ENCODE measurements at regions not wholly inside any gene's neighbourhood (a gene's known extent, or its start where the extent isn't known, plus 50 kb on each side); places are given as distances from the start of the nearest gene placed in this dataset.

DNA sequence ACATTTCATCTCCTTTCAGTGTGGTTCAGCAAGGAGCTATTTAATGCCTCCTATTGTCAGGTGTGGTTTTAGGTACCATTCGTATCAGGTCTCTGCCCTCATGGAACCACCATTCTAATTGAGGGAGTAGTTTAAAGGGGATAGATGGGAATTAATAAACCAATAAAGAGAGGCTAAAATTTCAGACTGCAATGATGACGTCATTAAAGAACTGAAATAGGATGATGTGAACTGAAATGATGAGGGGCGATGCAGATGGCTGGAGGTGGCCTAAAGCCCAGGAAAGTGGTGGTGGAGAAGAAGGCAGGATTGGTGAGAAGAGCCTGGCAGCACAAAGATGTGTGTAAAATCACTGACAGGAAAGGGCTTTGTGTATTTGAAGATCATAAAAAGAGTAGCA, 148.9 kb upstream of the RBFOX1 start:
- no peak for DNase-seq

DNA sequence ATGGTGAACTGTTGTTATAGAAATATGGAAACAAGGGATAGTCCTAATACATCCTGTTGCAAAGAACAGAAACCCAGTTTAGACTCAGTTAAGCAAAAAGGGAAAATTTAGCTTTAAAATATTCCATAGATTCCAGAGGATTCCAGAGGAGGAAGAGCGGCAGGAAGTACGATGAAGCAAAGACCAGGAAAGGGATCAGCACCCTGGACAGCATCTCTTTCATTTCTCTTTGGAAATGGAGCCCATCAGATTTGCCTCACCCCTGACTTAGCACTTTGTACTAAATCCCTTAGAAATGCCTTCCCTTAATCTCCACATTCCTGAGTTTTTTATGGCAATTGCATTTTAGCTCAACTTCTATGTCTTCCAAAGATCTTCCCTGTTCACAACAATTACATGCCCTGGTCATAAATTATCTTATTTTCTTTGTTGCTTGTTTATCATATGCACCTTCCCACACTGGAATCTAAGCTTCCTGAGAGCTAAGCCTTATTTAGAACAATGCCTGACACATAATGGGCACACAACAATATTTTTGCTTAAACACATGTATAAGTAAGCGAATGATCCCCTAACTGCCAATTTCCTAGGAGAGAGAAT, 150.0 kb upstream of the RBFOX1 start:
- DNase-seq: no peak

DNA sequence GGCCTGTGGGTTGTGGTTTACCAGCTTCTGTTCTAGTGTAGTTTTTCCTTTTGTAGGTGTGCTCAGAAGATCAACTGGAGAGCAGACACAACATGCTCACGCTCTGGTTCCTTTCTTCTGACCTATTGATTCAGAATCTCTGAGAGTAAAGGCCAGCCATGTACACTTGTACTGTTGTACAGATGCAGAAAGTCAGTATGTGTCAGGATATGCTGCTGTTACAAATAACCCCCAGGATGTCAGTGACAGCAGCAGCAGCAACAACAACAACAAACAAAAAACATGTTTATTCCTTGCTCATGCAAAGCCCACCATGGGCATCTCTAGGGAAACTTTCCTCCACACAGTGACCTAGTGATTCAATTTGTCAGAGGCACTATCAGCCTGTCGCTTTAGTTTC, 154.8 kb upstream of the RBFOX1 start:
- DNase-seq: no peak

DNA sequence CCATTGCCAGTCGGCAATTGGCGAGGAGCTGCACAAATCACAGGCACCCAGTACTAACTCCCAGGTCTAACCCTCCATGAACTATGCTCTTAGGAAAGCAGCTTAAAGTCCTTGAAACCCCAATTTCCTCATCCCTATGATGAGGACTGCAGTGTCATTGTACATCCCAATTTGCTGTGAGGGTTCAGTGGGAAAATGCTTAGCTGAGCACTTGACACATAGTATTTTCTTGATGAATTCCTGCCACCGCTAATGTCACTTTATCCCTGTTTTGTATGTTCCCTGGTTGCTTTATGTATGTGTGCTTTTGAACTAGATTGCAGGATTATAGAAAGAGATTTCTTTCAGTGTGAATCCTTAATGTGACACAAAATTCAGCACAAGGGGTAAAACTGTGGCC, 161.5 kb upstream of the RBFOX1 start:
- DNase-seq: no peak

DNA sequence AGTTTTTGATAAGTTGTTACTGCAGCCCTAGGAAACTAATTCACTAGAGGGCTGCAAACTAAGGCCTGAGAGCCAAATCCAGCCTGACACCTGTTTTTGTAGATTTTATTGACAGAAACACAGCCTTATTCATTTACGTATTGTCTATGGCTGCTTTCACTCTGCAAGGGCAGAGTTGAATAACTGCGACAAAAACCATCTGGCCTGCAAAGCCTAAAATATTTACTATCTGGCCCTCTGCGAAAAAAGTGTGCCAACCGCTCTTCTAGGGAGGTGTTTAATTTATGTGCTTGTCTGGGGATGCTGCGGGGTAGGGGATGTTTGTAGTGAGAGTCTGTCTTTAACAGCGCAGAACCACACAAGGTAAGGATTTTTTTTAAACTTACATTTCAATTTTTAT, 165.0 kb upstream of the RBFOX1 start:
- DNase-seq: no peak

DNA sequence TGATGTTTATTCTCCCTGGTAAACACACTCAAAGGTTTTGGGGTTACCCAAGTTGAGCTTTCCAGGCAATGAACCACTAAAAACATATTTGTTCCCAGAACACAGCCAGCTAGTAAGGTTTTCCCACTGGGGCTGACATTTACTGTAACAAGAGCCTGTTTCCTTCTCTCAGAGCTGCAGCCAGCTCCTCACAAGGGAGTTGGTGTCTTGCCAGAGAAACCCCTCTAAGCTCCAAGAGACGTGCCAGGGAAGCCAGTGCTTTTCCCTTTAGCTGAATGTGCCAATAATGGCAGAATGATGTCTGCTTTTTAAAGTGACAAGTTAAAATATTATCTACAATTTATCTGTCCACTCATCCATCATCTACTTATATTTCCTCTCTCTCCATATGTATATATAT, 170.8 kb upstream of the RBFOX1 start:
- DNase-seq: no peak

DNA sequence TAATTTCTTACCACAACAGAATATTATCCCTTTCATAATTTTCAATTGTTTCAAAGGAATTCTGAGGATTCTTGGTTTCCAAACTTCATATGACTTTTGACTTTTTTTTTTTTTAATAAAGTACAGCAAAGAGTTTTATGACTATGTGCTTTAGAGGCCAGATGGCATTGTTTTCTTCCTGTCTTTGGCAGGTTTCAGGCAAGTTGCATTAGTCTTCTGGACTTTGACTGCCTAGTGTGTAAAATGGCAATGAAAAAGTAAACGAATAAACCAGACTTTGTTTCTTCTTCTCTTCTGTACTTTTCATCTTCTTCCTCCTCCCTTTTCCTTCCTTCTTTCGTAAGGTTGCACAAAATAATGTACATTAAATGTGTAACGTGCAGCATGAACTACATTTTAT, 172.6 kb upstream of the RBFOX1 start:
- DNase-seq: no peak

DNA sequence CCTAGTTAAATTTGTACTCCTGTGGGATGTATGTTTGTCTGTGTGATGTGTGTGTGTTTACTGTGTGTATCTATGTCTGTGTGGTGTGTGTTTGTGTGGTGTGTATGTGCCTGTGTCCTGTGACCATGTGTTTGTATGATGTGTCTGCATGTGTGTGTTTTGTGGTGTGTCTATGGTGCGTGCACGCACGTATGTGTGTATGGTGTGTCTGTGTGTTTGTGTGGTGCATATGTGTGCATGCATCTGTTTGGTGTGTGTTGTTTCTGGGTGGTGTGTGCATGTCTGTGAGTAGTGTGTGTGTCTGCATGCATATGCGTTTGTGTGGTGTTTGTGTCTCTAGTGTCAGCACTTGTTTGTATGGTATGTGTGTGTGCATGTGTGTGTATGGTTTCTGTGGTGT, 174.2 kb upstream of the RBFOX1 start:
- no peak for DNase-seq

DNA sequence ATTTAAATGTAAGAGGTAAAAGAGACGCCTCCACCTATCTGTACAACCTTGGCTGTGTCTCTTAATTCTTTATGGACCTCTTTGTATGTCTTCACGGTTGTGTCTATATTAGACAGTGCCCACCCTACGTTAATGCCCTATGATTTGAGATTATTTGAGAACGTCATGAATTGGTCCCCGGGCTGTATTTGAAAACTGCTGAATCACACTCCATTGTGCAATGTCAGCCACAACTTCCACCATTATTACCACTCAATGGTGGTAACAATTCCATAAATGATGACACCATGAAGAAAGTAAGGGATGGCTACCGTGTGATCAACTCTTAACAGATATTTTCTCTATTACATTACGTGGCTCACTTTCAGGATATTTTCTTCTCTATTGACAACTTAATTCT, 182.4 kb upstream of the RBFOX1 start:
- no peak for DNase-seq

DNA sequence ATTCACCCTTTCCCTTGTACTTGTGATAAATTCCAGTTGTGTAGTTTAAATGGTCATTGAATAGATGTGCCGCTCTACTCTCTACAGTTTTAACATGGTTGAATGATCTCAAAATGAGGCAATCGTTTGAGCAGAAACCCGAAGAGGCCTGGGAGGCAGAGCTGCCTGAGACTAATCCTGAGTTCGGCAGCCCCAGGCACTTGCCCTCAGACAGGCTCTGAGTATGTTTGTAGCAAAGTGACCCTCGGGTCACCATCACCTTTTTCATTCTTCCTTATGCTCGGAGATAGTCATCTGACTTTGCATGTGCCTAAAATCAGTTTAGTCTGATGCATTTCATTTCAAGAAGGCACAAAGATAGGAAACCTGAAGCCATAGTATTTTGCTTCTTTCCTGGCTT, 184.0 kb upstream of the RBFOX1 start:
- DNase-seq: no peak

DNA sequence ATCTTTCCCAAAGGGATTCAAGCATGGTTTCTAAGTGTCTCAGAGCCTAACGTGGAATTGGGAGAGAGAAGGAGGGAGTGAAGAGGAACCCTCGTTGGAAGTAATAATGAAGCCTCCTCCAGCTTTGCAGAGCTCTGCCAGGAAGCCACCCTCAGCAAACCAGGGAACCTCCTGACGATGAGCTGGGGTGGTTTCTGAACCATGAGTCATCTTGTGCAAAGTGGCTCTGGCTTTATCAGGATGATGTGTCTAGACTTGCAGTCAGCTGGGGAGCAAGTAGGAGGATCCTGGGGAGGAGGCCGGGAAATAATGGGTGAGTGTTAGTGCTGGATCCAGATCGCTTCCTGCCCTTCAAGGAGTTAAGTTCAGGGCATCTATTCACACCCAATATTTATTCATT, 191.7 kb upstream of the RBFOX1 start:
- no peak for DNase-seq

DNA sequence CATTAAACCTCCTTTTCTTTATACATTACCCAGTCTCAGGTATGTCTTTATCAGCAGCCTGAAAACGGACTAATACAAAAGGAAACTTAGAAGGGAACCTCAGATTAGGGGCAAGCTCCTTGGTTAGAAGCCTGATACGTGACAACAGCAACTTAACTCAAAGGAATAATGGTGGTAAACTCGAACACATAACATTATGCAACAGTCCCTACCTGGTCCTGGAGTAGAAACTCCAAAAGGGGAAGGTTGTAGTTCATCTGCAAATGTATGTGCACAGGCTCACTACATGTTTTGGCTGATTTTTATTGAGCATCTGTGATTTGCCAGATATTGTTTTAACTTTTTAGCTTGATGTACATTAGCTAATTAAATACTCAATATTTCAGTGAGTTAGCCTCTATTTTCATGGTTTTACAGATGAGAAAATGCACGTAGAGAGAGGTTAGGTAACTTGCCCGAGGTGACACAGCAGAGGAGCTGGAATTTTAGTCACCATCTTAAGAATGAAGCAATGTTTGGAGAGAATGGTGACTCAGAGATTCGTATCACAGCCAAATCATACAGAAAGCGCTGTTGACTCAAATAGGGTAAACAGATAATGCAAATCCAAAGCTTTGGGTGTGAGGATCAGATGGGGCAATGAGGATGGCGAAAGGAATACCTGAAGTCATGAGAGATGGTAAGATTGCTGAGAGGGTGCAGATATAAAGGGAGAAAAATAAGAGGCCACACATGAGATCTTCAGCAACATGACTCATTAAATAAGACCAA, 194.9 kb upstream of the RBFOX1 start:
- DNase-seq: no peak

DNA sequence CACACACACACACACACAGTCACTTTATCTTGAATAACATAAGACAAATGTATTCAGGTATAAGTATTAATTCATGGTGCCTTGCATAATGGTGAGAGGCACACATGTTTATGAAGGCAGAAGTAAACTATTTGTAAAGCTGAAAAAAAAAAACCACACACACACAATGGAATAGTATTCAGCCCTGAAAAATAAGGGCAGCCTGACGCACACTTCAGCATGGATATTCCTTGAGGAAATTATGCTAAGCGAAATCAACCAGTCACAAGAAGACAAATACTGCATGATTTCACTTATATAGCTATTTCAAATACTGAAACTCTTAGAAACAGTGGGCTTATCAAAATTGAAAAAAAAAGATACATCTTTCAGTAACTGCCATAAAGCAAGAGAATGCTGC, 200.2 kb upstream of the RBFOX1 start:
- no peak for DNase-seq

DNA sequence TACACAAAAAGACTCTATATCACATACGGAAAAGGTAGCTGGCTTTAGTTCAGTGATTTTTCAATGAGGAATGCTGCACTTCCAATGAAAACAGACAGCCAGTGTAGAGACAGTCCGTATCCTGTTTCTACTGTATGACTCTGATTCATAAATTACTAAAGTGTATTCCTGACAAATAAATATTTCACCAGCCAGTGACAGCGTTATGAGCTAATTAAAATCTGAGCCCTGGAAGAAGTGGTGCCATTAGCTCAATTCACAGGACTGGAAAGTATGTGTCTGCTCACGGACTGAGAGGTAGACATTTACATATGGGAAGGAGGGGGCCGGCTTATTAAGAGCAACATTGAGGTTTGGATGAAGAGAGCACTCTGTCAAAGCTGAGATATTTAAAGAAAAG, 207.9 kb upstream of the RBFOX1 start:
- DNase-seq: no peak

DNA sequence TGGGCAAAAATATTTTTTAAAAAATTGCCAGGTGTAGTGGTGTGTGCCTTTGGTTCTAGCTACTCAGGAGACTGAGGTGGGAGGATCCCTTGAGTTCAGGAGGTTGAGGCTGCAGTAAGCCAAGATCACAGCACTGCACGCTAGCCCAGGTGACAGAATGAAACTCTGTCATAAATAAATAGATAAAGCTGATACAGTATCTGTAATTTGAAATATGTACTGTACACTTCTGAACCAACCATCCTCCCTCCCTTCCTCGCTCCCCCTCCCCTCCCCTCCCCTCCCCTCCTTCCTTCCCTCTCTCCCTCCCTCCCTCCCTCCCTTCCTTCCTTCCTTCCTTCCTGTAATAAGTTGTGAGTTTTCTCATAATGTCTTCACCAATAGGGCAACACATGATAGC, 208.4 kb upstream of the RBFOX1 start:
- DNase-seq: no peak

DNA sequence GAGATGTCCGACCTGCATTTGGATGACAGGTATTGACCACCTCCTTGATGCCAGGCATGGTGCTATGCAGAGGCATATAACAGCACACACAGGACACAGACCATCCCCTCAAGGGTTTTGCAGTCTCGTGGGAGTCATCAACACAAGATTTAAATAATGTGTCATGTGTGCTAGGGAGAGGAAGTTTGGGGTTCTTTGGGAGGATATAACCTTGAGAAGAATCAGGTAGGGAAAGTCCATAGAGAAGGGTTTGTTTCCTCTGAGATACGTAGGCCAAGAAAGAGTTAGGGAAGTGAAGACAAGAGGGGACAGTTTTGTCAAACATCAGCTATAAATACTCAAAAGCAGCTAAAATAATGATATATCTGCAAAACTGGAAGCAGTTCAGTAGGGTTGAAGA, 215.9 kb upstream of the RBFOX1 start:
- no peak for DNase-seq

DNA sequence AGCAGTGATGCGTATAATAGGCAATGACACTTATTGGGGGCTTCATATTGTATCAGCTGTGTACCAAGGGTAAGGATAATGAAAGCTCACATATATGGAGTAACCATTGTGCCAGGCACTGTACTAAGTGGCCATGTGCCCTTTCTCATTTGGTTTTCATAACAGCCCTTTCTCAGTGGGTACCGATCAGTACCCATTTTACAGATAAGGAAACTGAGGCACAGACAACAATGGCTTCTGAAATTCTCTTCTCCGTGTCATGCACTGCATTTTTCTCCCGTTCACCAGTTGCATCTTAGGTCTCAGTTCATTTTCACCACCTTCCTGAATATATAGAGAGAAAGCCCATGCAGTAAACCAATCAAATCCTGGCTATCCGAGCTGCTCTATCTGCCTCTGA, 216.7 kb upstream of the RBFOX1 start:
- DNase-seq: no peak

DNA sequence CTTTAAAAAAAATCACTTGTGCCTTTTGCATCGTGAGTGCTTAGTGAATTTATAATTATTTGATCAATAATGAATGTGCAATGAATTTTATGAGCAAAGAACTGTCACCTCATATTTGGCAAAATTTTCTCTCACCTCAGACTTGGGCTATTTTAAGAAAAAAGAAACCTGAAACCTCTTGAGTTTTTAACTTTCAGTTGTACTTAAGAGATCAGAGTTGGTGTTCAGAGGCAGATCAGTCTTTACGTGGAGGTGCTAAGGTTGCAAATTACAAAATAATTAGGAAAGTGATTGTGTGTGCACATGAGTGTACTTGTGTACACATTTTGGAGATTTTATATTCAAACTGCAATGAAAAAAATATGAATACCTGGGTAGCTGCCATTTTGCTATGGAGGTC, 218.7 kb upstream of the RBFOX1 start:
- DNase-seq: no peak

DNA sequence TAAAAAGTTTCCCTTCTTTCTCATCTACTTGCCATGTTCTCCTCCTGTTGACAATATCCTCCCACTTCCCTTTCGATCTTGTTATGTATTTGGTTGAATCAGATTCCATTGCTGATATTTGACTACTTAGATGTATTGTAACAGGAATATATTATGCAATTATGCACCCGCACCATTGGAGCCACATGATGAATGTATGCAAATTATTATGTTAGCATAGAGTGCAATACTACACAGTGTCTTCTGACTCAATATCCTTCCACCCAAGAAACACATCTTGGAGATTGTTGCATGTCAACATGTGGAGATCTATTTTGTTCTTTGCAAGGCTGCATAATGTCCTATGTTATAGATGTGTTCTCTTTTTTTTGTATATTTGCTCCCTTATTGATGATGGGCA, 219.2 kb upstream of the RBFOX1 start:
- no peak for DNase-seq

DNA sequence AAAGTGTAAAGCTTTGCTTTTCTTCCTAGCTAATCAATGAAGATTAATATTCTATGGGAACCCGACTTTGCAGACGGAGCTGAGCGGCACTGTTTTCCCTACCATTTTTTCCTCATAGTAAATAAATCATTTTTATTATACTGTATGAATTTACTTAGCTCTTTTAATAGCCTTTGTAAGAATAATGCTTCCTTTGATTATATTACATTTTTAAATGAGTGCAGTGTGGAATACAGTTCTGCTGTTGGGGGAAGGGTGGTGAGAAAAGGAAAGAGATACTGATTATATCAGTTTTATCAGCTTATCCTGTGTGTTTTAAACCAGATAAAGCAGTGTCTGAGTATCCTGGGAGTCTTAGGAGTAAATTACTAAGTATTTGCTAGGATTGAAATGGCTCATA, 221.4 kb upstream of the RBFOX1 start:
- no peak for DNase-seq

DNA sequence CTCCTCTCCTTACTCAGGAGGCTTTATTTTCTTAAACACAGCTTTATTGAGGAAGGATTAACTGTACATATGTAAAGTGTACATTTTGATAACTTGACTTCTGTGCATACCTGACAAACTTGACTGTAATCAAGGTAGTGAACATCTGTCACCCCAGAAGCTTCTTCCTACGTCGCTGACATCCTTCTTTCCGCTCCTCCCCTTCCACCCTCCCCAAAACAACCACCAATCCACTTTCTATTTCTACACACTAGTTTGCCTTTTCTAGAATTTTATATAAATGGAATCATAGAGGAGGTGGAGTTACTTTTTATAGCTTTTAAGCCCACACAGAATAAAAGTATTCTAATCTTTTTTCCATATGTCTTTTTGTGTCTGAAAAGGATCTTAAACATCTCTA, 225.2 kb upstream of the RBFOX1 start:
- no peak for DNase-seq

DNA sequence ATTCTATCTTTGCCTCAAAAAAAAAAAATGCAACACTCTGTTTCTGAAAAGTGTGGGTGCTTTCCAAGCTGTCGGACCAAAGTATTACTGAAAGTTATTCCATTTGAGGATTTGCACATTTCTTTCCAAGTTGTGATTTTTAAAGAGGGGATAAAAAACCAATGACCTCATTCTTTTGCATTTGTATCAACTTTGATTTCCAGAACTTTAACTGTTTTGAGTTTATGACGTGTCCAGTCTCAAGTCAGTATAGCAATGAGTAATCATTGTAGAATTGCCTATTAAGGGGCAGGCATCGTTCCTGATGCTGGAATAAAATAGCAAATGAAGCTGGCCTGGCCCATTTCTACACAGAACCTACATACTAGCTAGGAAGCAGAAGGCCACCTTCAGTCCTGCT, 229.6 kb upstream of the RBFOX1 start:
- no peak for DNase-seq

DNA sequence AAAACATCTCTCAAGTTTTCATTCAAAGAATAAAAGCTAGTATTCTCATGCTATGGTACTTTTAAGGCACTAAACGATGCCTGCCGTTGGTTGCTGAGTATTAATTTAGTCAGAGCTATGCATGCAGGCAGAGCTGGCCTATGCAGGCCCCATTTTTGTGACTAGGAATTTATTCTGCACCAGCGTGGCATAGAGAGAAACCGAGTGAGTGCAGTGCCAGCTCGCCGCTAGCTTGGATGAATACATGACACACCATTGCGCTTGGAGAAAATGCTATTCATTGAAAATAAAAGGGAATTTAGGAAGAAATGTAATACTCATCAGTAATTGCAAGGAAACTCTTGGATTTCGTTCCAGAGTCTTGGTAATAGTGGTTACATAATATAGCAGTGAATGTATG, 231.6 kb upstream of the RBFOX1 start:
- no peak for DNase-seq

DNA sequence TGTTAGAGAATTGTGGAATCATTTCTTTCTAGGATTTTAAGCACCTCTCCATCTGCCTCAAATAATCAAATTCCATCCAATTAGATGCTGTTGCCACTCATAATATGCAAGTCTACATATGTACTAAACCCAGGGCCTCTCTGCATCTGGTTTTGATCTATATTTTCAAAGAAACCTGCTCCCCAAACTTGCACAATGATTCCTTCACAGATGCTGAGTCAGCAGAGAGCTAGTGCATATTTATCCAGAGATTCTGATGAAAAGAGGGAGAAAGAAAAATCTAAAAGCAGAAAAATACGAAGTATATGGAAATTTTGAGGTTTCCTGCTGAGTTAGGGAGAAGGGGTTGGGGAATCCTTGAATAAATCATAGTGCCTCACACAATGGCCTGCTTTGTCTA, 235.1 kb upstream of the RBFOX1 start:
- DNase-seq: no peak

DNA sequence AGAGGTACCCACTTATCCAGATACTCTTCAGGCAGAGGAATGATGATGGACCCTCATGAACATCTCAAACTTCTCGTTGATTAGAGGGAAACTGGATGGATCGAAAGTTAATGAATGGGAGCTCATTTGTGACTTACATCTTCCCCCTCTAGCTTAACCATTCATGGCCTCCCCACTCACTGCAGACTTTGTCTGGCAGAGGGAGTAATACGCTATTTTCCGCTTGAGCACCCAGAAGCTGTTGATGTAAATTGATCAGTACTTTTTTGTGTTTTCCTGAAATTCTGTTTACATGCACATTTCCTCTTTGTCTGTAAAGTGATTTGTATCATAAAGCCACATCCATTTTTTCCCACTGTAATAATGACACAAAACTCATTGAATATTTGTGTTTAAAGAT, 239.1 kb upstream of the RBFOX1 start:
- no peak for DNase-seq

Measured in inflammatory macrophage (primary cell).